Midbrain (tissue), 1 donor: ENCODE measurements at regions not wholly inside any gene's neighbourhood (a gene's known extent, or its start where the extent isn't known, plus 50 kb on each side); places are given as distances from the start of the nearest gene placed in this dataset.

Source experiments
- DNase-seq: peaks from one replicate; lab custom pipeline; 2025; lab: John Stamatoyannopoulos, UW

DNA sequence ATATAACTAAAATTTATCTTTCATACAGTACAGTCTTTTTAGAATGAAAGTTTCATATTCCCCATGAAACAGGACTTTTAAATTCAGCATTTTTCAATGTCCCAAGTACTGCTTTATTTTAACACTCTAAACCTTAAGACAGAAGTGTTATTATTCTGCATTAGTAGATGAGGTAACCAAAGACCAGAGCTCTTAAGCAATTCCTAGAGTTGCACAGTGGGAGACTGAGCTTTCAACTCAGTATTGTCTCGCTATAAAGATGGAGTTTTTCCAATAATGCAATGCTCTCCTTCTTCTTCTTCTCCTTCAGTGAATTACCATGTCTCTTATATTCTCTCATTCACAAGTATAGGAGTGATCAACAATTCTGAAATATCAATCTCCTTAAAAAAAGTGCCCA is 479.7 kb downstream of the CETN3 start:
- no peak for DNase-seq

DNA sequence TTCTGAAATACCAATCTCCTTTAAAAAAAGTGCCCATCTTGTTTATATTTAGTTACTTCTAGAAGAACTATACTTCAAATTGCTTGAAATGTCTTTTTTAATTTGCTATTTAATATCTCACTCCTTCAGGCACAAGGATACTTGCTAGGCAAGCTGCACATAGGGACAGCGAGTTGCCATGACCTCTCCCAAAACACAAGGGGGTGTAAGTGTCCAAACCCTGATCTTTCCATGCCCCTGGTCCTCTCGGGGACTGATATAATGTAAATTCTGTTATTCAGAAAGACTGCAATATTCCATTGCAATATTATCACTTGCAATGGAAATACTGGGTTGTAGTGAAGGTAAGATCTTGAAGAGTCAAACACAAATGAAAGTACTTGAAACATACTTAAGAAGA is 480.4 kb downstream of the CETN3 start:
- no peak for DNase-seq

DNA sequence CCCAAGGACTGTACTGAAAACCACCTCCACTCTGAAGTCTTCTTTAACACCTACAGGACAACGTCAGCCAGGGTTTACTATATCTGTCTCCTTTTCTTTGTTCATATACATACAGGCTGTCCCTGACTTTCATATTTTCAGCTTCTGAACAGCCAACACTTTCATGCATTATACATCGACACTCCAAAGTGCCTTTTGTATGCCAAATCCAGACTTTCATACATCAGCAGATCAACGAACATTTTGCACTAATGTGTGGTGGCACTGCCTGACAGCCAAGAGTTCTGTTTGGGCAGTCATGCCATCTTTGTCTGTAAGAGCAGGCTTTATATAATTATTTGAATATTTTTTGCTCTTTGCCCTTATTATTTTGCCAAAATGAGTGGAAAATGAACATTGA is 487.4 kb downstream of the CETN3 start:
- DNase-seq = no peak

DNA sequence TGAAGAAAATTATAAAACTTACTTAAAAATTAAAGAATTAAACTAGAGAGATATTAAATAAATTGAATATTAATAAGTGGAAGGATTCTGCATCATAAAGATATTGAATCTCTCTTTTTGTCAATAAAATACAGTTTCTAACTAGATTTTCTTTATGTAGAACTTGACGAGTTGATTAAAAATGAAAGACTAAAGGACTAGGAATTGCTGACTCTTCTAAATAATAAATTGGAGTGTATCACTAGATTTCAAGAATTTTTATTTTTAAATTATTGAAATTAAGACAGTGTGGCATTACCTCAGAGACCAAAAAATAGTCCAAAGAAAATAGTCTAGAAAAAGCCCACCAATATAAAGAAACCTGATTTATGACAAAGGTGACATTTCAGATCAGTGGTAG is 492.4 kb downstream of the CETN3 start:
- DNase-seq = no peak

DNA sequence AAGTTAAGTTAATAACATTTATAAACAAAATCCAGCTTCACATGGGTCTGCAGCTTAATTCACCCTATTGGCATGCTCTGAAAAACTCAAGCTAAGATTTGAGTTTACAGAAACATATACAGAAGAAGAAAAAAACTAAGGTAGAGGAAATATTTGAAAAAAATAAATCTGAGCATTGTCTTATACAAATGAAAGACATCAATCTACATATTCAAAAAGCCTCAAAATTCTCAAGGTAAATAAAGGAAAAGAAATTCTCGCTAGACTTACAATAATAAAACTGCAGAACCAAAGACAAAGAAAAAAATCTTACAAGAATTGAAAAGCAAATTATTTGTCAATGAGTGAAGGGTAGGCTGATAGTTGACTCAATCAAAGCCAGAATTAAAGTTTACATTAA is 493.4 kb downstream of the CETN3 start:
- DNase-seq = no peak

DNA sequence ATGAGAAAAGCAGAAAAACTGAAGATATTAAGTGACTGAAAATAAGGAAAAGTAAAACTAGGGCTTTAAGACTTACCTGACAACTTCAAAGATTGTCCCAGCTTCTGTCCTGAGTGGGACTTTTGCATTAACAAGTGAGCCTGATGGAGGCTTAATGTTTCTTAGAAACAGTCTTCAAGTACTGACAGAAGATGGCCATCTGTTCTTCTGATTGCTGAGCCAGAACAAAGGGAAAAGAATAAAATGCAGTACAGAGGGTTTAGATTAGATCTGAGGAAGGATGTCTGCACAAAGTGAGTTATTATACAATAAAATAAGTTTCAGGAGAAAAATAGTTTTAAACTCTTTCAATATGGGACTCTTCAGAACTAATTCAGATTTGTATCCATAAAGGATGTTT is 500.7 kb downstream of the CETN3 start:
- no peak for DNase-seq

DNA sequence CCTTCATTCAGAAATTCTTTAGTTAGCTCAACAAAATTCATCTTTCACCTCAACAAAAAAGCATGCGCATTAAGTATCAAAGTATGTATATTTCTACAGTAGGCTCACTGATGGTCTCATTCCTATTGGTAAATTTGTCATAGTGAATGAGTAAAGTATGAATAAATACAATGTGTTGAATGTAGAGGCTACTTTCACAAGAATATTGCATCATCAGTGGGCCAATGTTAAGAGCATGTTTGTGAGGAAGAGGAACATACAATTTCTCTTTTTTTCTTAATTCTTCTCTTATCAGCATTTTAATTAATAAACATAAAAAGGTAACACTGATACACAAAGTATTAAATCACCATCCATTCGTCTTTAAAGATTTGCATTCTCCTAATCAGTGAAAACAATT is 505.1 kb downstream of the CETN3 start:
- DNase-seq = no peak

DNA sequence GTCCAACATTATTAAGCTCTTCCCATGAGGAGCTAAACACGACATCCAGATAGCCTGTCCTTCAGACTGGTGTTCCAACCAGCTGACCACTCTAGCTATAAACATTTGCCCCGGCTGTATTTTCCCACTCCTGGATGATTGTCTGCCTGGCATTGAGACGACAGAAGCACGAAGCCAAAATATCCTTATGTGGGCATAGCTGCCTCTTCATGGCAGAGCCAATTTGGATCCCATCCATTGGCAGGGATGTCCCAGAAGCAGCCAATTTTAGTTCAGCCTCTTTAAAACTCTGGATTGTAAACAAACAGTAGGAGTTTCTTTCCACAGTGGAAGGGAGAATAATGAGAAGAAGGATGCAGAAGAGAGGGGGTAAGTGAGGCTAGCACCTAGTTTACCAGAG is 507.6 kb downstream of the CETN3 start:
- DNase-seq = peak; percentile 9

DNA sequence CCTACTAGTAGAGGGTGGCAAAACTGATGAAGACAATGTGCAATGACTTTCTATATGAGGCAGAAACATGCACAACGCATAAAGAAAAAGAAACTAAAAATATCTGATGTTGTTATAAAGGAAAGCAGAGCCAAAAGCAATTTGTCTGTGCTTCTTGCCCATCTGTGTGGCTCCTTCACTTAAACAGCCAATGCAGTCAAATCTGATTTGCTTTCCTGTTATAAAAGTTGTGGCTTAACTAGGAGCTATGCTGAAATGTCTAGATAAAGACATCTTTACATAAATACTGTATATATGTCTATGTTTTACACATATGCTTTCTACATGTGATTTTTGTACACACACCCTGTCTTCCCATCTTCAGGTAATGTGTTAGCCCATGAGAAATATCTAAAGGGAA is 508.2 kb downstream of the CETN3 start:
- no peak for DNase-seq

DNA sequence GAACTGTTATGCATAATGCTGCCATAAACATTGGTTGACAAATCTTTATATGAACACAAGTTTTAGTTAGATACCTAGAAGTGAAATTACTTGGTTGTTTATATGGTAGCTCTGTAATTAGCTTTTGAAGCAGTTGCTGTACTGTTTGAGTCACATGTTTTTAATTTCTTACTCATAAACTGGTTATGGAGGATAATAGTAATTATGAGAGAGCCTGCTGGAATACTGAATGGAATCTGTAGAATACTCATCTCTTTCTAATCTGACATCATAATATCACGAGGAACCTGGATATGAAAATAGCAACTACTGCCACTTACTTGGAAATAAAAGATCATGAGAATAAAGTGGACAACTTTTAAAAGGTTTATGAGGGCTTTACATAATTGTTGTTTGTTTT is 509.2 kb downstream of the CETN3 start:
- DNase-seq = no peak

DNA sequence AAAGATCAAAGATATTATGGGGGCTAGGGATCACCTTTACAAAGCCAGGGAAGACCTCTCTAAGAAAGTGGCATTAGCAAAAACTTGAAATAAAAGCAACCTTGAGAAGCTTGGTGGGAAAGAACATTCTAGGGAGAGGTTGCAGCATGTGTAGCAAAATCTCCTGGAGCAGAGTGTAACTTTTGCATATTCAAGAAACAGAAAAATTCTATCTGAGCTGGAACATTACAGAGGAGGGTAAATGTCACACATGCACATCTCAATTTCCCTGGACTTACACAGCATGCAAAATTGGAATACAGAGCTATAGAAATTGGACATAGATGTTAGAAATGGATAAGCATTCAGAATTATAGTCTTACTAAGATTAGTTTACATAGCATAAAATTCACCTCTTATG is 510.0 kb downstream of the CETN3 start:
- DNase-seq = no peak

DNA sequence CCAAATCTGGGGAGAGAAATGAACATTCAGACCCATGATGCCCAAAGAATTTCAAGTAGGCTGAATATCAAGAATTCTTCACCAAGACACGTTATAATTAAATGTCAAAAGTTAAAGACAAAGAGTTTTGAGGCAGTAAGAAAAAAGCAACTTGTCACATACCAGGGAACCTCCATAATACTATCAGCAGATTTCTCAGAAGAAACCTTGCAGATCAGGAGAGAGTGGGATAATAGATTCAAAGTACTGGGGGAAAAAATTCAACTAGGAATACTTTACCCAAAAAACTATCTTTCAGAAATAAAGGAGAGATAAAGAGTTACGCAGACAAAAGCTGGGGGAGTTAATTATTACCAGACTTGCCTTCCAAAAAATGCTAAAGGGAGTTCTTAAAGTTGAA is 516.0 kb downstream of the CETN3 start:
- no peak for DNase-seq

DNA sequence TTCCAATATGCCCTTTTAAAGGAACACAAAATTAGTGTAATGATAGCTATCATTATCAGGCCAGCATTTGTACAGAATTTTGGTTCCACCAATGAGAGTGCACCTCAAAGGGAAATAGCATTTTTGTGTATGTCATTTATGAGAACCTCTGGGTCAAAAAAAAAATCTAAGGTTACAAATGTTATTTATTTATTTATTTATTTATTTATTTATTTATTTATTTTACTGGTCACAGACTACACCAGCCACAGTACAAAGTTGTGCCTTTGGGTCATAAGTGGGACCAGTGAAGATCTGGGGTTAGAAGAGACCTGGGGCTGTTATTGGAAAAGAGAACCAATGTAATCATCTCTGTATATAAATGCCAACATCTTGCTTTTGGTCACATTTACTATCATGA is 523.9 kb downstream of the CETN3 start:
- DNase-seq = no peak

DNA sequence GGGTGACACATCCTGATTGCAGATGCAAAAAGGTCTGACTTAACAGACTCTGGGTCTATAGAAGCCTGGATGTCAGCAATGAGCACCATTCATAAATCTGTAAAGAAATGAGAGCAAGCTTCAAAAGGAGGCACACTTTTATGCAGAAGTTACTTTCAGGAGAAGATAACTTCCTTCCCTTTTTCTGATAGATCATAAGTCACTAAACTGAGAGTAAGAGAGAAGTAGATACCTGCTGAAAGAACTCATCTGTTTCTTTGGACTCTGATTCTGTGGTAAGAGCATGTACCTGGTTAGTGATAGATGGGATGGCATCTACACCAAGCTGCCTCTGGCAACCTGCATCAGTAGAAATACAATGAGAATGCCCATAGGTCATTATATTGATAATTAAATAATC is 525.6 kb downstream of the CETN3 start:
- no peak for DNase-seq

DNA sequence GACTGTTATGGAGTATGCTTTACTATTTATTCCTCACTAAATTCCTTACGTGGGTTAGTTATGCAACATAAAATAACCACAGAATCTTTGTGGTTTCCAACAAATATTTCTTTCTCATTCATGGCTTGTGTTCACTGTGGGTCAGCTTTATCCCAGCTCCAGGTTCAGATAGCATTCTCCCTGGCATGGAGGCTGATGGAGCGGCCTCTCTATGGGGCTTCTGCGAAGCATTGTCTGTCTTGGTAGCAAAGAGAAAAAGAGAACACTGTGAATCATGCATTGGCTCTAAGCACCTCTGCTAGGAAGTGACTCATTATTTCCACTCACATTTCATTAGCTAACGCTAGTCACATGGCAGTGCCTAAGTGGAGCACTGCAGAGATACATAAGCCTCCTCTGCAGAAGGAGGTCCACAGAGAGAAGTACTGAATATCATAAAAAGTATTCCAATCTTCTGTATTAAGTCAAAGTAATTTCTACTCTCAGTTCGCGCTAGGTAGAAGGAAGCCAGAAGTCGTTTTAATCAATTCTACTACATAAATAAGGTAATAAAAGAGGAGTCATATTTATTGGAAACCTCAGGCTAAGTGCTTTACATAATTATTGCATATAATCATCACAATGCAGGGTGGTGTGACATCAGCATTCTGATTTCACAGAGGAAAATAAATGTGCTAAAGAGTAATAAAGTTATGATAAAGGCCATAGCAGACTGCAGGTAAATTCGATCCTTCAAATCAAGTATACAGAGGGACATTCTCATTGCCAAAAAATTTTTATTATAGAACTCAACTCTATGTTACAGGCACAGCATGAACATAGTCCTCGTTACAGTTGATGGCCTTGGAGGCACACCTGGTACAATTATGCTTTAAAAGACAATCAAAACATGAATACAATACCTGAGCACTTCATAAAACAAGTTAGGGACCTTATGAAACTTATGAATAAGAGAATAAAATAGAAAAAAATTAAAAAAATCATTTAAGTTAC is 531.1 kb downstream of the CETN3 start:
- DNase-seq = no peak

DNA sequence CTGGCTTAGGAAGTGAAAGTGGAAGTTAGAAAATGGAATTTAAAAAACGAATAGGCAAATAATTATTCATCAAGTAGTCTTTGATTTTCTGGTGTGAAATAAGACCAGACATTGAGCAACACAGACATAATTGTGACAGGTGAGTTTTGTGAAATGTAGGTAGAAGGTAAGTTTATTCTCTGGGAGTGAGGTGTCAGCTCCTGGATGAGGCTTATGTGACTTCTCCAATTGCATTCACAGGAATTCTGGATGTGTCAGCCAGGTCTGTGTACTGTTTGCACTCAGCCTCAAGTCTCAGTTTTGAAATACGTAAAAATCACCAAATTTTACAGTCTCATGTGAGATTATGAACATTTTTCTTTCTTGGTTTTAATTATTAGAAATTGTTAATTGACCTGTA is 537.6 kb downstream of the CETN3 start:
- no peak for DNase-seq

DNA sequence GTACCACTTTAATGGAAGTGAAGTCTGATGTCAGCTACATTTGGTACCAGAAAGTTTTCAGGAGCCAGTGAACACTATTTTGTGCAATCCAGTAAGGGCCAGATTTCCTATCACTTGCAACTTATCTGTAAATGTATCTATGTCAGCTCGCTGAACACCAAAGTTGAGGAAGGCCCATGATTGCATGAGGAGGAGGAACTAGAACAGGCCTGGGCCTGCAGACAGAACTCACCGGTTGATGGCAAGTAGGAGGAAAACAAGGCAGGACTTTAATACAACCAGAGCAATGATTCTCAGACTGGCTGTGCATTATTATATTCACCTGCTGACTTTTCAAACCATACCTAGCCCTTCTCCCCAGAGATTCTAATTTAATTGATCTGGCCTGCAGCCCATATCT is 540.2 kb downstream of the CETN3 start:
- DNase-seq = no peak

DNA sequence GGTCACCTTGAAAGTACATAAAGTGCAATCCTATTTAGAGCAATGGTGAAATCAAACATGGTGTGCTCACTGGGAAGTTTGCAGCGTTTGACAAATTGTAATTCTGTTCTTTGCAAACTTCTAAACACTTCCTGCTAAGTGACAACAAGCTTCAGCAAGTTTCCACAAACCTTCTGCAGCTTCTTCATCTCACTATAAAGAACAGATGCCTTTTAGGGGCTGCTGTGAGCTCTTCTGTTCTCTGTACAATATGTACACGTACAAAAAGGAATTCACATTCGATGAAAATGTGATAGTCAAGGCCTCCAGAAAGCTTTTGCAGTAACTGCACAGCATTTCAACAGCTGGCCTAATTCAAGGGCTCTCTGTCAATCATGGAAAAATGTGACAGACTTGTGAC is 543.1 kb downstream of the CETN3 start:
- no peak for DNase-seq

DNA sequence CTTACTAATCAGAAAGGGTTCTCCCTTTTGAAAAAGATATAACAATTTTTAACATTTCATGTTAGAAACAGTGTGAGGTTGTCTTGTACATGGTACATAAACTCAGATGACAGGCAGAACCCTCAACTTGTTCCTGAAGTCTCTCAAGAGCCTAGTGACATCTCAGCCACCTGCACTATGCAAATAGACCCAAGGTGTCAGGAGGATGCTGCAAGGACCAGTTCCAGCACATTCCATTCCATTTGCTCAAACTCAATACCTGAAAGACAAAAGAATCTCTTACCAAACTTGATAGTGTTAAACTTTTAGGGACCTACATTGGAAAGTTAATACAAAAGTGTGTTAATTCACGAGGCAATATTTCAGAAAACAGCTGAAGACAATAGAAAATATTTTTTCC is 544.6 kb downstream of the CETN3 start:
- no peak for DNase-seq

DNA sequence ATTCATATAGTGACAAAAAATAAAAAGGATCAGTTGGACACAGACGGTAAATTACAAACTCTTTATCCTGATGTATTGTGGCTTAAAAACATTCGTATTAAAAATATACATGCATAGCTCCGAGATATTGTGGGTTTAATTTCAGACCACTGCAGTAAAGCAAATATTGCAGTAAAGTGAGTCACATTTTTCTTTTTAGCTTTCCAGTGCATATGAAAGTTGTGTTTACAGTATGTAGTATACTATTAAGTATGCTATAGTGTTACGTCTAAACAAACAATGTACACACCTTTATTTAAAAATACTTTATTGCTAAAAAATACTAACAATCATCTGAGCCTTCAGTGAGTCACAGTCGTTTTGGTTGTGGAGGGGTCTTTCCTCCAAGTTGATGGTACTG is 551.8 kb downstream of the CETN3 start:
- no peak for DNase-seq

DNA sequence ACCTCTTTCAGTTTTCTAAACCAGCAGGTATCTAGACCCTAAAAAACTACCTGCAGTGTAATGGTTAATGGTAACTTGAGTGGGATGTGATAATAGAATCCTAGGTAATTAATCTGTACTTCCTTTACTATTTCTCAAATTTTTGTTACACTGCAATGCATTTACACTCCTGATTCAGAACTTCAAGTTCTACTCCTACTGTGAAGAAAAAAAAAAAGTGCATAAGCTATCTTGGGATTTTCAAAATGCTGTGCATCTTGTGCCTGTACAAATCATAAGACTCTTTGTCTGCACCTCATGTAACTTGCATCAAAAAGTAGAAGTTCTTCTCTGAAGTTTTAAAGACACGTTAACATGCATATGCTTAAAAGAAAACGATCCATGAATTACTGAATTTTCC is 554.1 kb downstream of the CETN3 start:
- DNase-seq = no peak

DNA sequence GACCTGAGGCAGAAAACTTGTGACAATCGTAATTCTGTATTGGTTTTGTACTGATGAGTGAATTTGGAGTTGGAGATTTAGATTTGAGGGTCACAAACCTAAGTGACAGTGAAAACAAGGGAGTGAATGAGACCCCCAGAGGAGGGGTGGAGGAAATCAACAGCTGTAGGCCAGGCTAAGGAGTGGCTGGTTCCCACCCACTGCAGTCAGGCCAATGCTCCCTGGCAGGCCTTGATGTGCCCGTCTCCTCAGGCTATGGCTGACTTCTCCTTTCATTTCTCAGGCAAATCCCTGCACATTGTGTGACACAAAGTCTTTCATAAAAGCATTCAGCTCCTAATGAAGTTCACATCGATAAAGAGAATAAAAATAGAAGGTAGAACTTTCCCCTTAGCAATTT is 557.6 kb downstream of the CETN3 start:
- DNase-seq = no peak

DNA sequence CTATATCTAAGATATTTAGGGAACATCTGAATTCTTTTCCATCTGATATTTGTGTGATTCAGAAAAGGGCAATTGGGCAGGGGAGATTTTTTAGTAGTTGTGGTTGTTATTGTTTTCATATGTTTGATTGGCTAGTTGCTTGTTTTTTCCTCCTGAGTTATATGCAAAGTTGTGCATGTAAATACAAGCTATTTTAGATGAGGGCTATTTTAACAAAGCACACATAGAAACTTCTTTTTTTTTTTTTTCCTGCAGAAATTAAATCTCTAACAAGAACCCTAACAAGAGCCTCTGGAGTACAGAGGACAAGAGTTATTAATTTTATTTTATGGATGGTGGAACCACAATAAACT is 559.1 kb downstream of the CETN3 start:
- DNase-seq = no peak

DNA sequence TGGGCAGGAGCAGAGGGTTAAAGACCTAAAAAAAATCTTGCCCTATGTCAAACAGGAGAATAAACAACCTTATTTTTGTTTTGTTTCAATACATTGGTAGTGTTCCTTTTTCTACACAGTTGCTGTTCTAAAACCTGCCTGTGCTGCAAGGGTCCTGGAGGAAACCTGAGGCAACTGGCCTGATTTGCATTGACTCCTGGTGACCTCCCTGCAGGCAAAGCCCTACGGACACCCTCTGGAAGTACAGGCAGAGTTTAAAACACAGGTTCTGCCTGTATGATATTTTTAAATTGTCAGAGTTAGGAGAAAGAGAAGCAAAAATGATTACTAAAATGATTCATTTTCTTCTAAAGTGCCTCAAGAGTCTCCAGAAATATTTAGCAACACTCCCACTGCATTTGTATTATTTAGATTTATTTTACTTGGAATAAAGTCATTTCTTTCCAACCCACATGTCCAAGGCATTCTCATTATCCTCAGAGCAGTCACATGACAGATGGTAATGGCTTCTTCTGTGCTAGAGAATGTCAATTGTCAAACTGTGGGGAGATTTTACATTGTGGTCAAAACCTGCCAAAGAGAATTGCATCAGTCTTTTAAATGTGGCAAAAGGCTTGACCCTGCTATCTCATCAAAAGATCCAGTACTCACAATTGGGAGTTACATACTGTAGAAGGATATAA is 559.6 kb downstream of the CETN3 start:
- DNase-seq = no peak
